ENCODE measurements at regions not wholly inside any gene's neighbourhood (a gene's known extent, or its start where the extent isn't known, plus 50 kb on each side); places are given as distances from the start of the nearest gene placed in this dataset.
A peak's percentile ranks its signal among the peaks of the same experiment; 100 is the strongest.
"Not testable (repeated sequence)": the region's sequence is repeated elsewhere in the genome, so short reads cannot be mapped to it uniquely, and the experiment has no call there.

- no peak for DNase-seq
- in situ Hi-C loops (cut with MboI; ENCODE audit: low pct_unique_long_range_greater_than_20kb, low sequenced_read_pairs), result no loop called here
Measured at GRCh38 chr16:5321930-5322329, 224.3 kb upstream of the EEF2KMT start.

GRCh38 chr16:5319799-5320198, 222.2 kb upstream of the EEF2KMT start:
- in situ Hi-C loops (cut with MboI; ENCODE audit: low pct_unique_long_range_greater_than_20kb, low sequenced_read_pairs), result no loop called here
- no peak for DNase-seq

- DNase-seq, result no peak
- in situ Hi-C loops (cut with MboI; ENCODE audit: low pct_unique_long_range_greater_than_20kb, low sequenced_read_pairs), result no loop called here
Measured at GRCh38 chr16:5315914-5316313, 218.3 kb upstream of the EEF2KMT start.

GRCh38 chr16:5314377-5314776, 216.8 kb upstream of the EEF2KMT start:
- DNase-seq, result no peak
- in situ Hi-C loops (cut with MboI; ENCODE audit: low pct_unique_long_range_greater_than_20kb, low sequenced_read_pairs), result no loop called here

- DNase-seq, result no peak
Measured at GRCh38 chr16:5309946-5310611, 212.5 kb upstream of the EEF2KMT start.

GRCh38 chr16:5305023-5305422, 207.4 kb upstream of the EEF2KMT start:
- in situ Hi-C loops (cut with MboI; ENCODE audit: low pct_unique_long_range_greater_than_20kb, low sequenced_read_pairs), result no loop called here
- no peak for DNase-seq

More at GRCh38 chr16:5309946-5310611, 212.5 kb upstream of the EEF2KMT start:
- in situ Hi-C loops (cut with MboI; ENCODE audit: low pct_unique_long_range_greater_than_20kb, low sequenced_read_pairs), result no loop called here

- in situ Hi-C loops (cut with MboI; ENCODE audit: low pct_unique_long_range_greater_than_20kb, low sequenced_read_pairs), result no loop called here
- no peak for DNase-seq
Measured at GRCh38 chr16:5302372-5303114, 204.9 kb upstream of the EEF2KMT start.

- in situ Hi-C loops (cut with MboI; ENCODE audit: low pct_unique_long_range_greater_than_20kb, low sequenced_read_pairs), result no loop called here
- DNase-seq, result no peak
Measured at GRCh38 chr16:5298202-5298601, 200.6 kb upstream of the EEF2KMT start.

- in situ Hi-C loops (cut with MboI; ENCODE audit: low pct_unique_long_range_greater_than_20kb, low sequenced_read_pairs), result no loop called here
- DNase-seq, result no peak
Measured at GRCh38 chr16:5296176-5296575, 198.6 kb upstream of the EEF2KMT start.

- in situ Hi-C loops (cut with MboI; ENCODE audit: low pct_unique_long_range_greater_than_20kb, low sequenced_read_pairs), result not testable (repeated sequence)
Measured at GRCh38 chr16:5295304-5295703, 197.7 kb upstream of the EEF2KMT start.

GRCh38 chr16:5282152-5282551, 184.6 kb upstream of the EEF2KMT start:
- DNase-seq; in situ Hi-C loops (cut with MboI; ENCODE audit: low pct_unique_long_range_greater_than_20kb, low sequenced_read_pairs): not testable (repeated sequence)

More at GRCh38 chr16:5295304-5295703, 197.7 kb upstream of the EEF2KMT start:
- not testable (repeated sequence) for DNase-seq

GRCh38 chr16:5257462-5257861, 159.9 kb upstream of the EEF2KMT start:
- in situ Hi-C loops (cut with MboI; ENCODE audit: low pct_unique_long_range_greater_than_20kb, low sequenced_read_pairs), result no loop called here
- DNase-seq, result no peak

GRCh38 chr16:5252791-5253190, 155.2 kb upstream of the EEF2KMT start:
- no peak for DNase-seq
- in situ Hi-C loops (cut with MboI; ENCODE audit: low pct_unique_long_range_greater_than_20kb, low sequenced_read_pairs), result no loop called here

GRCh38 chr16:5247403-5247802, 149.8 kb upstream of the EEF2KMT start:
- DNase-seq; in situ Hi-C loops (cut with MboI; ENCODE audit: low pct_unique_long_range_greater_than_20kb, low sequenced_read_pairs): not testable (repeated sequence)

GRCh38 chr16:5240278-5240626, 142.7 kb upstream of the EEF2KMT start:
- in situ Hi-C loops (cut with MboI; ENCODE audit: low pct_unique_long_range_greater_than_20kb, low sequenced_read_pairs); DNase-seq: not testable (repeated sequence)

GRCh38 chr16:5239472-5240277, 142.1 kb upstream of the EEF2KMT start:
- DNase-seq, result peak; percentile 9
- in situ Hi-C loops (cut with MboI; ENCODE audit: low pct_unique_long_range_greater_than_20kb, low sequenced_read_pairs), result not testable (repeated sequence)

- no peak for DNase-seq
- in situ Hi-C loops (cut with MboI; ENCODE audit: low pct_unique_long_range_greater_than_20kb, low sequenced_read_pairs), result no loop called here
Measured at GRCh38 chr16:5235119-5235518, 137.5 kb upstream of the EEF2KMT start.

- in situ Hi-C loops (cut with MboI; ENCODE audit: low pct_unique_long_range_greater_than_20kb, low sequenced_read_pairs), result no loop called here
- DNase-seq, result no peak
Measured at GRCh38 chr16:5234295-5235050, 136.9 kb upstream of the EEF2KMT start.

- DNase-seq, result no peak
- in situ Hi-C loops (cut with MboI; ENCODE audit: low pct_unique_long_range_greater_than_20kb, low sequenced_read_pairs), result no loop called here
Measured at GRCh38 chr16:5231246-5231759, 133.7 kb upstream of the EEF2KMT start.

All from KBM-7 (cell line).